Stimulated activated naive CD4-positive, alpha-beta T cell treated with Interleukin-2 at 50 U/mL for 16 hours (primary cell): ENCODE measurements at regions not wholly inside any gene's neighbourhood (a gene's known extent, or its start where the extent isn't known, plus 50 kb on each side); places are given as distances from the start of the nearest gene placed in this dataset.
"Not testable (repeated sequence)": the region's sequence is repeated elsewhere in the genome, so short reads cannot be mapped to it uniquely, and the experiment has no call there.

ENCODE experiments used
- DNase-seq: peaks from one replicate; lab custom pipeline; 2025; lab: John Stamatoyannopoulos, UW

GRCh38 chr3:5750874-5751640, 563.5 kb downstream of the EDEM1 start:
- no peak for DNase-seq

- no peak for DNase-seq
These were observed 567.1 kb downstream of the EDEM1 start for GRCh38 chr3:5754602-5755001.

- DNase-seq, result no peak
These were observed 568.9 kb downstream of the EDEM1 start for GRCh38 chr3:5756443-5756842.

GRCh38 chr3:5757213-5757804, 569.8 kb downstream of the EDEM1 start:
- DNase-seq, result no peak

GRCh38 chr3:5758699-5759098, 571.2 kb downstream of the EDEM1 start:
- no peak for DNase-seq

GRCh38 chr3:5762506-5762905, 575.0 kb downstream of the EDEM1 start:
- DNase-seq, result no peak

- DNase-seq, result no peak
These were observed 579.3 kb downstream of the EDEM1 start for GRCh38 chr3:5766848-5767247.

- DNase-seq, result no peak
These were observed 579.8 kb downstream of the EDEM1 start for GRCh38 chr3:5767304-5767703.

- no peak for DNase-seq
These were observed 580.9 kb downstream of the EDEM1 start for GRCh38 chr3:5768281-5768945.

GRCh38 chr3:5769825-5770224, 582.3 kb downstream of the EDEM1 start:
- DNase-seq, result no peak

GRCh38 chr3:5774337-5774736, 586.8 kb downstream of the EDEM1 start:
- DNase-seq, result no peak

- DNase-seq, result not testable (repeated sequence)
These were observed 587.6 kb downstream of the EDEM1 start for GRCh38 chr3:5775100-5775499.

GRCh38 chr3:5784690-5785089, 597.2 kb downstream of the EDEM1 start:
- no peak for DNase-seq

- DNase-seq, result no peak
These were observed 600.5 kb downstream of the EDEM1 start for GRCh38 chr3:5787861-5788488.

GRCh38 chr3:5788496-5788895, 601.0 kb downstream of the EDEM1 start:
- no peak for DNase-seq

GRCh38 chr3:5791558-5791957, 604.1 kb downstream of the EDEM1 start:
- DNase-seq, result no peak

- no peak for DNase-seq
These were observed 609.0 kb downstream of the EDEM1 start for GRCh38 chr3:5796541-5796940.

- DNase-seq, result no peak
These were observed 611.3 kb downstream of the EDEM1 start for GRCh38 chr3:5798809-5799208.

GRCh38 chr3:5799398-5799797, 611.9 kb downstream of the EDEM1 start:
- DNase-seq, result no peak

- no peak for DNase-seq
These were observed 613.5 kb downstream of the EDEM1 start for GRCh38 chr3:5800965-5801364.

GRCh38 chr3:5806192-5806591, 618.7 kb downstream of the EDEM1 start:
- no peak for DNase-seq

GRCh38 chr3:5809586-5810246, 622.2 kb downstream of the EDEM1 start:
- no peak for DNase-seq
